ENCODE measurements at regions not wholly inside any gene's neighbourhood (a gene's known extent, or its start where the extent isn't known, plus 50 kb on each side); places are given as distances from the start of the nearest gene placed in this dataset.

GRCh38 chr18:49677762-49678413 is 116.0 kb downstream of the LIPG start:
- Histone ChIP-seq H3K27ac (ENCODE audit: low read depth, low read length) (no peak overlapping the region), H2BK12ac (ENCODE audit: low read depth, low read length) (no peak overlapping the region), H3K23me2 (ENCODE audit: low read depth, low read length) (no peaks in the 10 kb centered on the region), H3K4me3 (ENCODE audit: extremely low read depth in 1 of 4, insufficient read depth in 2 of 4, low read depth in 3 of 4, low read length in 4 of 4) (no peak overlapping the region), H3K4me1 (replicated peaks in 1 of 4; ENCODE audit: control insufficient read depth in 3 of 4, insufficient read depth in 4 of 4, low read length in 3 of 4) (no peaks in the 10 kb centered on the region), H3K27me3 (replicated peaks in 1 of 4; ENCODE audit: control insufficient read depth in 3 of 4, extremely low read depth in 1 of 4, insufficient read depth in 3 of 4, low read length in 3 of 4) (no peaks in the 10 kb centered on the region; a peak in 1 of 7 replicates), H4K8ac (ENCODE audit: extremely low read depth, insufficient read depth, low read length) (no peak overlapping the region), H3K56ac (replicated peaks; ENCODE audit: insufficient read length, low read depth, low read length) (no peak overlapping the region), H2AK5ac (ENCODE audit: low read depth, low read length) (no peak overlapping the region), H2AFZ (ENCODE audit: low read length) (no peak overlapping the region), H2BK20ac (ENCODE audit: low read length) (no peak overlapping the region), H3K36me3 (ENCODE audit: control insufficient read depth in 2 of 4, insufficient read depth in 4 of 4, low read length in 3 of 4) (no peaks in the 10 kb centered on the region), H3K79me2 (ENCODE audit: control insufficient read depth in 1 of 2, insufficient read depth in 2 of 2, low read length in 2 of 2) (no peaks in the 10 kb centered on the region), H3K18ac (ENCODE audit: extremely low read depth, low read length) (no peak overlapping the region), H3K4ac (replicated peaks; ENCODE audit: insufficient read length, low read depth, low read length) (no peak overlapping the region), H4K5ac (ENCODE audit: insufficient read length, low read depth, low read length) (no peak overlapping the region), H3K23ac (ENCODE audit: insufficient read length) (no peak overlapping the region), H3K9me3 (ENCODE audit: insufficient read depth in 2 of 2, low read depth in 1 of 2, low read length in 1 of 2) (no peaks in the 10 kb centered on the region), H3K4me2 (ENCODE audit: insufficient read depth in 1 of 2, low read depth in 2 of 2, low read length in 2 of 2) (no peak overlapping the region), H4K20me1 (replicated peaks in 1 of 2; ENCODE audit: control insufficient read depth in 1 of 2, insufficient read depth in 2 of 2, low read length in 2 of 2) (no peaks in the 10 kb centered on the region), H2BK120ac (replicated peaks; ENCODE audit: low read depth, low read length) (no peak overlapping the region), H3K14ac (ENCODE audit: insufficient read length) (no peak overlapping the region), H3K79me1 (ENCODE audit: low read depth, low read length) (no peaks in the 10 kb centered on the region; the same call in 1 of the 2 replicates), H2BK15ac (ENCODE audit: low read length) (no peak overlapping the region), H2BK5ac (ENCODE audit: low read depth, low read length) (no peak overlapping the region), H3K9ac (replicated peaks in 1 of 4; ENCODE audit: extremely low read depth in 1 of 4, low read depth in 3 of 4, low read length in 3 of 4) (no peak overlapping the region), H4K91ac (replicated peaks; ENCODE audit: insufficient read length, low read length) (no peak overlapping the region)
- DNase-seq (ENCODE audit: low read depth in 1 of 2, low spot score in 2 of 2): no peak
- POLR2A ChIA-PET (ENCODE audit: partially characterized antibody): no interaction called here
- TF ChIP-seq CBX5 (IDR thresholded peaks at IDR 0.05; ENCODE audit: low read depth, low read length) (no peak), GTF2F1 (IDR thresholded peaks at IDR 0.05; ENCODE audit: borderline replicate concordance, low read depth, low read length) (no peak)
- CTCF ChIA-PET (ENCODE audit: partially characterized antibody): interaction anchor here (0.6 to 0.7 kb wide), 3 partner anchors 21 to 271 kb away, joined by 3 read pairs; no protein-coding TSS in a partner anchor
- WGBS, 2 experiments (ENCODE audit: extremely low coverage in 1 of 2, insufficient coverage in 1 of 2, insufficient read length in 1 of 2, insufficient replicate concordance in 2 of 2, low coverage in 1 of 2, low lambda C conversion rate in 2 of 2, missing lambda C conversion rate in 1 of 2): 88% methylated on average over 10 of the region's 10 CpGs; no CpG with 5 or more reads in 1 of the 2 experiments
- FAIRE-seq: no peak

Data from H1 (cell line).